IMR-90 (cell line): ENCODE measurements at regions not wholly inside any gene's neighbourhood (a gene's known extent, or its start where the extent isn't known, plus 50 kb on each side); places are given as distances from the start of the nearest gene placed in this dataset.

Experiments used
- ATAC-seq: fragments of 200-7000 bp; cut with Tn5 transposase; 2 replicates; pipeline ENCODE4 v1.9.1; 2020; ENCODE audit warnings: low read depth, mild to moderate bottlenecking, moderate library complexity
- BruUV-seq: library from RNA; stranded (reverse); fragments of 400-500 nt; replicated peaks from 2 replicates; lab custom pipeline; 2021; lab: Mats Ljungman, UMichigan
- CTCF ChIA-PET: fragments of 300-600 bp; formaldehyde crosslinking; extraction: SDS; loops from one replicate; lab custom pipeline; 2021; ENCODE audit warnings: antibody characterized with exemption; lab: Yijun Ruan, JAX
- POLR2A ChIA-PET: fragments of 300-600 bp; sonication (Branson Sonifier 250); formaldehyde crosslinking; loops from one replicate; lab custom pipeline; 2022; ENCODE audit warnings: antibody characterized with exemption; ENCODE audit not compliant: unreplicated experiment; lab: Charles Lee
- DNase-seq: peaks from one replicate; pipeline ENCODE4 v3.0.0; 2013
- H2AFZ ChIP-seq: replicated peaks from 2 replicates; pipeline ENCODE3; 2013; ENCODE audit warnings: low read length, mild to moderate bottlenecking; ENCODE audit not compliant: poor library complexity
- H2AK5ac ChIP-seq: 2 replicates; pipeline ENCODE4 v1.6.1; 2013; ENCODE audit warnings: low read depth, low read length, inconsistent platforms
- H2AK9ac ChIP-seq: replicated peaks from 2 replicates; pipeline ENCODE3; 2013; ENCODE audit warnings: mild to moderate bottlenecking, low read depth, low read length, moderate library complexity; ENCODE audit not compliant: poor library complexity
- H2BK120ac ChIP-seq: 2 replicates; pipeline ENCODE4 v1.6.1; 2013; ENCODE audit warnings: low read depth, low read length, inconsistent platforms
- H2BK15ac ChIP-seq: 3 replicates; pipeline ENCODE4 v1.6.1; 2013; ENCODE audit warnings: low read depth, low read length, inconsistent platforms
- H2BK20ac ChIP-seq: 2 replicates; pipeline ENCODE4 v1.6.1; 2013; ENCODE audit warnings: low read depth, mild to moderate bottlenecking, inconsistent platforms, low read length, moderate library complexity
- H2BK5ac ChIP-seq: 2 replicates; pipeline ENCODE4 v1.6.1; 2013; ENCODE audit warnings: mild to moderate bottlenecking, low read depth, low read length, inconsistent platforms; ENCODE audit not compliant: poor library complexity, severe bottlenecking
- H3K14ac ChIP-seq: replicated peaks from 2 replicates; pipeline ENCODE4 v1.6.1; 2013; ENCODE audit warnings: low read depth, low read length, inconsistent platforms
- H3K18ac ChIP-seq: 2 replicates; pipeline ENCODE4 v1.6.1; 2013; ENCODE audit warnings: low read depth, low read length, control low read depth
- H3K23ac ChIP-seq: 2 replicates; pipeline ENCODE4 v1.6.1; 2013; ENCODE audit warnings: low read depth, low read length, inconsistent platforms
- H3K27ac ChIP-seq: 2 replicates; pipeline ENCODE4 v1.5.1; 2013; ENCODE audit warnings: mild to moderate bottlenecking, control low read depth, low read length; ENCODE audit not compliant: insufficient read depth
- H3K27me3 ChIP-seq: 2 replicates; pipeline ENCODE4 v1.6.1; 2013; ENCODE audit warnings: low read length; ENCODE audit not compliant: control insufficient read depth, insufficient read depth
- H3K36me3 ChIP-seq: 2 replicates; pipeline ENCODE4 v1.6.1; 2013; ENCODE audit warnings: low read length, mixed read lengths; ENCODE audit not compliant: control insufficient read depth, insufficient read depth
- H3K4ac ChIP-seq: 2 replicates; pipeline ENCODE4 v1.6.1; 2013; ENCODE audit warnings: low read depth, low read length, inconsistent platforms
- H3K4me1 ChIP-seq: 2 replicates; pipeline ENCODE4 v1.6.1; 2013; ENCODE audit warnings: low read length, mixed read lengths; ENCODE audit not compliant: control insufficient read depth, insufficient read depth
- H3K4me2 ChIP-seq: 2 replicates; pipeline ENCODE4 v1.6.1; 2013; ENCODE audit warnings: low read depth, mild to moderate bottlenecking, control low read depth, low read length, moderate library complexity
- H3K4me3 ChIP-seq: 2 replicates; pipeline ENCODE4 v1.5.1; 2013; ENCODE audit warnings: low read depth, mild to moderate bottlenecking, control low read depth, low read length, moderate library complexity; ENCODE audit not compliant: insufficient read depth
- H3K56ac ChIP-seq: 2 replicates; pipeline ENCODE4 v1.6.1; 2013; ENCODE audit warnings: low read length, inconsistent platforms; ENCODE audit not compliant: insufficient read depth; ENCODE audit errors: extremely low read depth
- H3K79me1 ChIP-seq, 2 experiments: 2 replicates each; pipeline ENCODE4 v1.6.1; 2013; ENCODE audit warnings: low read length in 2 of 2, inconsistent platforms in 1 of 2, low read depth in 1 of 2
- H3K9ac ChIP-seq: 2 replicates; pipeline ENCODE4 v1.6.1; 2013; ENCODE audit warnings: low read depth, low read length, control low read depth
- H3K9me1 ChIP-seq: 2 replicates; pipeline ENCODE4 v1.6.1; 2013; ENCODE audit warnings: low read length, inconsistent platforms; ENCODE audit not compliant: insufficient read depth
- H3K9me3 ChIP-seq: 2 replicates; pipeline ENCODE4 v1.6.1; 2013; ENCODE audit warnings: low read length; ENCODE audit not compliant: control insufficient read depth, insufficient read depth
- H4K20me1 ChIP-seq: 2 replicates; pipeline ENCODE4 v1.6.1; 2013; ENCODE audit warnings: low read length, inconsistent platforms; ENCODE audit not compliant: insufficient read depth
- H4K5ac ChIP-seq: 2 replicates; pipeline ENCODE4 v1.6.1; 2013; ENCODE audit warnings: mild to moderate bottlenecking, low read depth, low read length, control low read depth
- H4K8ac ChIP-seq, 2 experiments: 2 replicates each; pipeline ENCODE4 v1.6.1; 2013; ENCODE audit warnings: low read depth in 2 of 2, low read length in 2 of 2, control low read depth in 1 of 2, inconsistent platforms in 1 of 2
- H4K91ac ChIP-seq: 2 replicates; pipeline ENCODE4 v1.6.1; 2013; ENCODE audit warnings: low read depth, low read length, inconsistent platforms; ENCODE audit not compliant: insufficient read depth
- BHLHE40 ChIP-seq: fragments of 150-350 bp; IDR thresholded peaks from 2 replicates; pipeline ENCODE4 v1.6.1; 2016; ENCODE audit warnings: mild to moderate bottlenecking, low read depth, low read length
- CEBPB ChIP-seq: IDR thresholded peaks from 2 replicates; pipeline ENCODE4 v1.6.1; 2012; ENCODE audit warnings: low read depth, low read length, improper control_type of control experiment
- CHD1 ChIP-seq: IDR thresholded peaks from 2 replicates; pipeline ENCODE4 v1.6.1; 2012; ENCODE audit warnings: low read depth, low read length, improper control_type of control experiment
- CTCF ChIP-seq: conservative IDR thresholded peaks from 2 replicates; pipeline ENCODE4 v1.5.1; 2012; ENCODE audit warnings: mild to moderate bottlenecking, low read depth, low read length, improper control_type of control experiment
- ELK1 ChIP-seq: fragments of 150-350 bp; IDR thresholded peaks from 2 replicates; pipeline ENCODE4 v1.6.1; 2016; ENCODE audit warnings: low read depth, mild to moderate bottlenecking, low read length, moderate library complexity, borderline replicate concordance
- FOS ChIP-seq: fragments of 150-350 bp; IDR thresholded peaks from 2 replicates; pipeline ENCODE4 v1.6.1; 2016; ENCODE audit warnings: low read depth, low read length
- MAFK ChIP-seq: IDR thresholded peaks from 2 replicates; pipeline ENCODE4 v1.6.1; 2012; ENCODE audit warnings: low read depth, low read length, improper control_type of control experiment
- MAZ ChIP-seq: IDR thresholded peaks from 2 replicates; pipeline ENCODE4 v1.6.1; 2012; ENCODE audit warnings: low read depth, mild to moderate bottlenecking, low read length, improper control_type of control experiment, moderate library complexity, borderline replicate concordance
- MXI1 ChIP-seq: IDR thresholded peaks from 2 replicates; pipeline ENCODE4 v1.6.1; 2012; ENCODE audit warnings: low read depth, mild to moderate bottlenecking, low read length, moderate library complexity, borderline replicate concordance
- NFE2L2 ChIP-seq: fragments of 150-350 bp; IDR thresholded peaks from 2 replicates; pipeline ENCODE4 v1.6.1; 2016; ENCODE audit warnings: low read depth, mild to moderate bottlenecking, low read length
- POLR2A ChIP-seq: IDR thresholded peaks from 2 replicates; pipeline ENCODE4 v1.6.1; 2012; ENCODE audit warnings: mild to moderate bottlenecking, low read depth, low read length
- RAD21 ChIP-seq: IDR thresholded peaks from 2 replicates; pipeline ENCODE4 v1.6.1; 2012; ENCODE audit warnings: low read length, improper control_type of control experiment
- RCOR1 ChIP-seq: IDR thresholded peaks from 2 replicates; pipeline ENCODE4 v1.6.1; 2012; ENCODE audit warnings: mild to moderate bottlenecking, low read length, improper control_type of control experiment; ENCODE audit not compliant: insufficient replicate concordance
- RFX5 ChIP-seq: IDR thresholded peaks from 2 replicates; pipeline ENCODE4 v1.8.0; 2012; ENCODE audit warnings: low read depth, mild to moderate bottlenecking, low read length, moderate library complexity
- SMC3 ChIP-seq: fragments of 150-350 bp; IDR thresholded peaks from 2 replicates; pipeline ENCODE4 v1.6.1; 2016; ENCODE audit warnings: low read depth, mild to moderate bottlenecking, antibody characterized with exemption, low read length, moderate library complexity
- USF2 ChIP-seq: fragments of 150-350 bp; IDR thresholded peaks from 2 replicates; pipeline ENCODE4 v1.6.1; 2017; ENCODE audit warnings: mild to moderate bottlenecking, antibody characterized with exemption, low read length, low read depth
- WGBS, 2 experiments: methylation state at CpG; one replicate each; pipeline versions ENCODE4 v1.1.5 to v1.1.7; 2013; ENCODE audit warnings: missing lambda C conversion rate in 2 of 2; ENCODE audit not compliant: insufficient read length in 1 of 2; ENCODE audit errors: extremely low coverage in 2 of 2; 5-methylcytosine and 5-hydroxymethylcytosine counted together
- dilution Hi-C: fragments of 300-500 bp; cut with HindIII; formaldehyde crosslinking; loops from one replicate; pipeline ENCODE4 v1.14.3; 2018; ENCODE audit warnings: low sequenced_read_pairs; ENCODE audit not compliant: unreplicated experiment
- in situ Hi-C: fragments of 300-500 bp; cut with MboI; formaldehyde crosslinking; loops from 3 replicates; pipeline ENCODE4 v1.14.3; 2019; ENCODE audit warnings: low sequenced_read_pairs, inconsistent platforms, mixed read lengths
- intact Hi-C: fragments of 100-400 bp; cut with micrococcal nuclease; formaldehyde crosslinking; loops from 2 replicates; pipeline ENCODE4 v1.10.0; 2022

GRCh38 chr15:62306851-62307504 is 141.9 kb upstream of the C2CD4B start:
- no peaks in the 10 kb centered on the region for H3K79me1 ChIP-seq
- dilution Hi-C loops: no loop called here
- H2AK9ac ChIP-seq: no peak overlapping the region
- CTCF ChIA-PET: interaction anchor here (0.5 to 1.9 kb wide), 10 partner anchors 14 to 1722 kb away, joined by 3 to 9 read pairs (median 3); no protein-coding TSS in a partner anchor
- no peak overlapping the region for H2BK120ac ChIP-seq
- H2BK20ac ChIP-seq: no peak overlapping the region
- H4K5ac ChIP-seq: no peak overlapping the region
- POLR2A ChIA-PET: no interaction called here
- no peak overlapping the region for H2BK5ac ChIP-seq
- no peak overlapping the region for H2AK5ac ChIP-seq
- no peaks in the 10 kb centered on the region for H3K36me3 ChIP-seq
- ATAC-seq: peak; percentile 93
- no CpG with 5 or more reads among the region's 9 CpGs for WGBS, 2 experiments
- H3K4ac ChIP-seq: no peak overlapping the region
- H2BK15ac ChIP-seq: no peak overlapping the region
- H3K4me2 ChIP-seq: no peak overlapping the region
- no peaks in the 10 kb centered on the region for H3K9me1 ChIP-seq
- no peak overlapping the region for H3K27ac ChIP-seq
- no peak overlapping the region for H3K9ac ChIP-seq
- in situ Hi-C loops: no loop called here
- H2AFZ ChIP-seq: peak overlapping the region; percentile 81
- no peak overlapping the region for H3K4me3 ChIP-seq
- BruUV-seq: no TSS peak
- no peak overlapping the region for H3K56ac ChIP-seq
- no peak for TF ChIP-seq MAZ
- no peak for TF ChIP-seq CHD1
- no peak for TF ChIP-seq USF2
- TF ChIP-seq MAFK: no peak
- TF ChIP-seq BHLHE40: no peak
- TF ChIP-seq ELK1: no peak
- peak; percentile 62 for TF ChIP-seq CTCF
- TF ChIP-seq CEBPB: no peak
- no peak for TF ChIP-seq NFE2L2
- no peak for TF ChIP-seq POLR2A
- no peak for TF ChIP-seq FOS
- peak; percentile 52 for TF ChIP-seq SMC3
- no peak for TF ChIP-seq MXI1
- TF ChIP-seq RFX5: no peak
- peak; percentile 56 for TF ChIP-seq RAD21
- TF ChIP-seq RCOR1: no peak
- no peaks in the 10 kb centered on the region for H4K20me1 ChIP-seq
- H3K23ac ChIP-seq: no peak overlapping the region
- intact Hi-C loops: loop anchor here (2.0 to 5.0 kb wide), 2 partner anchors 235 to 434 kb away; no protein-coding TSS in a partner anchor
- H3K14ac ChIP-seq: no peak overlapping the region
- no peak overlapping the region for H3K18ac ChIP-seq
- no peak overlapping the region for H4K91ac ChIP-seq
- peak; percentile 67 for DNase-seq
- peaks cover 8% of the 10 kb centered on the region for H3K27me3 ChIP-seq
- H3K9me3 ChIP-seq: no peaks in the 10 kb centered on the region
- no peaks in the 10 kb centered on the region for H3K4me1 ChIP-seq
- no peak overlapping the region for H4K8ac ChIP-seq
